Neural cell (in vitro differentiated cells): ENCODE measurements at regions not wholly inside any gene's neighbourhood (a gene's known extent, or its start where the extent isn't known, plus 50 kb on each side); places are given as distances from the start of the nearest gene placed in this dataset.
"Not testable (repeated sequence)": the region's sequence is repeated elsewhere in the genome, so short reads cannot be mapped to it uniquely, and the experiment has no call there.

Source experiments
- H2AFZ ChIP-seq: fragments of 200-600, 300-800 bp; sonication (generic), shearing (Covaris generic); 2 replicates; pipeline ENCODE4 v1.6.0; 2014; ENCODE audit warnings: low read depth, mild to moderate bottlenecking, antibody characterized with exemption, low read length, moderate library complexity
- H3F3A ChIP-seq: fragments of 200-600 bp; shearing (Covaris generic); 2 replicates; pipeline ENCODE4 v1.6.1; 2016; ENCODE audit warnings: mild to moderate bottlenecking, moderate library complexity, mixed read lengths, antibody characterized with exemption, low read length; ENCODE audit not compliant: insufficient read depth, poor library complexity, severe bottlenecking
- H3K27ac ChIP-seq: fragments of 200-600, 300-800 bp; sonication (generic), shearing (Covaris generic); 2 replicates; pipeline ENCODE4 v1.5.1; 2014; ENCODE audit warnings: mild to moderate bottlenecking, low read length, moderate library complexity
- H3K27me3 ChIP-seq: fragments of 300-800, 200-600 bp; sonication (generic), shearing (Covaris generic); 2 replicates; pipeline ENCODE4 v1.6.0; 2014; ENCODE audit warnings: mild to moderate bottlenecking, low read depth, low read length, moderate library complexity; ENCODE audit not compliant: insufficient read depth
- H3K36me3 ChIP-seq: fragments of 300-800, 200-600 bp; sonication (generic), shearing (Covaris generic); 2 replicates; pipeline ENCODE4 v1.5.1; 2014; ENCODE audit warnings: mild to moderate bottlenecking, antibody characterized with exemption, low read length, moderate library complexity; ENCODE audit not compliant: insufficient read depth
- H3K4me2 ChIP-seq: fragments of 300-800, 200-600 bp; sonication (generic), shearing (Covaris generic); 2 replicates; pipeline ENCODE4 v1.6.0; 2014; ENCODE audit warnings: mild to moderate bottlenecking, low read length
- H3K4me3 ChIP-seq: fragments of 300-800, 200-600 bp; sonication (generic), shearing (Covaris generic); 2 replicates; pipeline ENCODE4 v1.5.1; 2014; ENCODE audit warnings: mild to moderate bottlenecking, low read length, moderate library complexity
- H3K79me2 ChIP-seq: fragments of 200-600 bp; shearing (Covaris generic); replicated peaks from 2 replicates; pipeline ENCODE4 v1.6.0; 2014; ENCODE audit warnings: mild to moderate bottlenecking, low read length, moderate library complexity; ENCODE audit not compliant: insufficient read depth
- H3K9ac ChIP-seq: fragments of 300-800, 200-600 bp; sonication (generic), shearing (Covaris generic); 2 replicates; pipeline ENCODE4 v1.6.1; 2016; ENCODE audit warnings: mild to moderate bottlenecking, low read length, mixed read lengths
- H3K9me2 ChIP-seq: fragments of 200-600 bp; shearing (Covaris generic); 2 replicates; pipeline ENCODE4 v1.6.1; 2016; ENCODE audit warnings: mild to moderate bottlenecking, low read length, mixed read lengths; ENCODE audit not compliant: insufficient read depth
- H3K9me3 ChIP-seq: fragments of 200-600, 300-800 bp; sonication (generic), shearing (Covaris generic); 2 replicates; pipeline ENCODE4 v1.6.1; 2016; ENCODE audit warnings: mild to moderate bottlenecking, mixed run types, low read length, moderate library complexity, mixed read lengths
- H4K20me1 ChIP-seq: fragments of 200-600 bp; shearing (Covaris generic); 2 replicates; pipeline ENCODE4 v1.6.1; 2016; ENCODE audit warnings: mild to moderate bottlenecking, mixed run types; ENCODE audit not compliant: insufficient read depth
- CTCF ChIP-seq: fragments of 450-650 bp; IDR thresholded peaks from 2 replicates; pipeline ENCODE4 v1.5.1; 2014; ENCODE audit warnings: antibody characterized with exemption, mild to moderate bottlenecking, moderate library complexity; ENCODE audit not compliant: poor library complexity, severe bottlenecking
- EP300 ChIP-seq: fragments of 450-650 bp; conservative IDR thresholded peaks from 2 replicates; pipeline ENCODE4 v1.6.1; 2014; ENCODE audit warnings: antibody characterized with exemption, mild to moderate bottlenecking, moderate library complexity; ENCODE audit not compliant: poor library complexity, severe bottlenecking
- EZH2 ChIP-seq: fragments of 200-600, 300-800 bp; shearing (Covaris generic), sonication (generic); IDR thresholded peaks from 2 replicates; pipeline ENCODE4 v1.6.1; 2014; ENCODE audit warnings: antibody characterized with exemption, low read length, borderline replicate concordance, mild to moderate bottlenecking; ENCODE audit not compliant: insufficient read depth, poor library complexity, severe bottlenecking
- MXI1 ChIP-seq: fragments of 450-650 bp; conservative IDR thresholded peaks from 2 replicates; pipeline ENCODE4 v1.6.1; 2014; ENCODE audit warnings: antibody characterized with exemption, mild to moderate bottlenecking; ENCODE audit not compliant: poor library complexity, severe bottlenecking
- POLR2AphosphoS5 ChIP-seq: IDR thresholded peaks from 2 replicates; pipeline ENCODE4 v1.6.1; 2012
- RAD21 ChIP-seq: fragments of 450-650 bp; conservative IDR thresholded peaks from 2 replicates; pipeline ENCODE4 v1.6.1; 2014; ENCODE audit warnings: antibody characterized with exemption, mild to moderate bottlenecking, moderate library complexity
- REST ChIP-seq: IDR thresholded peaks from 2 replicates; pipeline ENCODE4 v1.6.1; 2012; ENCODE audit warnings: borderline replicate concordance
- SMC3 ChIP-seq: fragments of 450-650 bp; conservative IDR thresholded peaks from 2 replicates; pipeline ENCODE4 v1.6.1; 2014; ENCODE audit warnings: antibody characterized with exemption, mild to moderate bottlenecking, moderate library complexity; ENCODE audit not compliant: poor library complexity
- TAF1 ChIP-seq: IDR thresholded peaks from 2 replicates; pipeline ENCODE4 v1.6.1; 2012; ENCODE audit warnings: low read depth

DNA sequence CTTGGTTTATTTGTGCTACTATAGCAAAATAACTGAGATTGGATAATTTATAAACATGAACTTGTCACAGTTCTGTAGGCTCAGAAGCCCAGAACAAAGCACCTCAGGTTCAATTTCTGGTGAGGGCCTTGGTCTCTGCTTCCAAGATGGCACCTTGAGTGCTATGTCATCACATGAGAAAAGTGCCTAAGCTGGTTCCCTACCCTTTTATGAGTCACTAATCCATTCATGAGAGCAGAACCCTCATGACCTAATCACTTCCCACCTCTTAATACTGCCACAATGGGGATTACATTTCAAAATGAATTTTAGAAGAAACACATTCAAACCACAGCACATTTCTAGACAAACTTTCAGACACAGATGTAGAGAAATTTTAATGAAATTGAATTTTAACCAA is 98.2 kb upstream of the PRSS3 start:
- Histone ChIP-seq H3F3A (no peaks in the 10 kb centered on the region), H3K36me3 (no peaks in the 10 kb centered on the region), H3K4me2 (no peak overlapping the region), H3K9ac (no peak overlapping the region), H3K4me3 (no peak overlapping the region), H3K27me3 (no peaks in the 10 kb centered on the region), H4K20me1 (no peaks in the 10 kb centered on the region), H3K9me3 (no peaks in the 10 kb centered on the region), H2AFZ (no peak overlapping the region), H3K9me2 (no peaks in the 10 kb centered on the region), H3K79me2 (no peaks in the 10 kb centered on the region), H3K27ac (no peak overlapping the region)
- TF ChIP-seq EZH2: no peak
- no peak for TF ChIP-seq SMC3
- TF ChIP-seq POLR2AphosphoS5: no peak
- no peak for TF ChIP-seq CTCF
- TF ChIP-seq RAD21: no peak
- no peak for TF ChIP-seq MXI1
- TF ChIP-seq REST: no peak
- no peak for TF ChIP-seq EP300
- no peak for TF ChIP-seq TAF1

GRCh38 chr9:33698267-33698666 is 97.1 kb upstream of the PRSS3 start:
- no peak overlapping the region for H3K27ac ChIP-seq
- H2AFZ ChIP-seq: no peak overlapping the region
- no peaks in the 10 kb centered on the region for H3K9me2 ChIP-seq
- no peak for TF ChIP-seq EP300
- no peak for TF ChIP-seq CTCF
- TF ChIP-seq SMC3: no peak
- TF ChIP-seq EZH2: no peak
- TF ChIP-seq TAF1: no peak
- no peak for TF ChIP-seq POLR2AphosphoS5
- no peak for TF ChIP-seq REST
- TF ChIP-seq MXI1: no peak
- no peak for TF ChIP-seq RAD21
- H3K4me3 ChIP-seq: no peak overlapping the region
- no peaks in the 10 kb centered on the region for H4K20me1 ChIP-seq
- H3K4me2 ChIP-seq: no peak overlapping the region
- no peaks in the 10 kb centered on the region for H3K36me3 ChIP-seq
- H3K79me2 ChIP-seq: no peaks in the 10 kb centered on the region
- no peaks in the 10 kb centered on the region for H3F3A ChIP-seq
- no peaks in the 10 kb centered on the region for H3K27me3 ChIP-seq
- no peak overlapping the region for H3K9ac ChIP-seq
- H3K9me3 ChIP-seq: no peaks in the 10 kb centered on the region

DNA sequence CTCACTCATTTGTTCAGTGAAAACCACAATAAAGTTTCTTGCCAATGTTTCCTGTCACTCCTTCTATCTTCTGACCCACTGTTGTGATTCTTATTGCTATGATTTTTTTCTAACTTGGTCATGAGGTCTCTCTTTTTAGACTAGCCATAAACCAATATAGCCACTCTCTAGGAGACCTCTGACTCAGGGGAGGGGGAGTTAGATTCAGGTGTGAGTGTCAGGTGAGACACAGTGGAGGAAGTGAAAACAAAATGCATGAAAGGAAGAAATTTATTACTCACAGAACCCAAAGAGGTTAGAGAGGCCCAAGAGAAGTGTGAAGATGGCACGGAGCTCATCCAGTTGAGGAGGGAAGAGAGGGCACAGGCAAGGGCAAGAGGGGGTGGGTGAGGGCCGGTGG is 94.4 kb upstream of the PRSS3 start:
- H3F3A ChIP-seq, H3K9ac ChIP-seq, H3K9me2 ChIP-seq, H2AFZ ChIP-seq, H3K27ac ChIP-seq, H3K9me3 ChIP-seq, H3K4me3 ChIP-seq, H3K27me3 ChIP-seq, H3K79me2 ChIP-seq, H3K4me2 ChIP-seq, H4K20me1 ChIP-seq, H3K36me3 ChIP-seq: not testable (repeated sequence)
